Stimulated activated CD8-positive, alpha-beta memory T cell treated with anti-CD3 and anti-CD28 coated beads, Interleukin-15, amount 100 ng/mL, for 4 hours (primary cell): ENCODE measurements at regions not wholly inside any gene's neighbourhood (a gene's known extent, or its start where the extent isn't known, plus 50 kb on each side); places are given as distances from the start of the nearest gene placed in this dataset.

ENCODE experiments used
- DNase-seq, 2 donors: peaks; one replicate each; pipeline ENCODE4 v3.0.0-alpha.2; 2020; ENCODE audit warnings: low read depth in 2 of 2

- no peak for DNase-seq
Observed at GRCh38 chr12:76259106-76259505, 89.1 kb downstream of the BBS10 start.

GRCh38 chr12:76256904-76257303 lies 91.3 kb downstream of the BBS10 start:
- no peak for DNase-seq

- no peak for DNase-seq
Observed at GRCh38 chr12:76256321-76256720, 91.9 kb downstream of the BBS10 start.

GRCh38 chr12:76255692-76256091 lies 92.5 kb downstream of the BBS10 start:
- DNase-seq: no peak

GRCh38 chr12:76255281-76255680 lies 92.9 kb downstream of the BBS10 start:
- DNase-seq: no peak

- no peak for DNase-seq
Observed at GRCh38 chr12:76252031-76252430, 96.2 kb downstream of the BBS10 start.

GRCh38 chr12:76250256-76250655 lies 98.0 kb downstream of the BBS10 start:
- no peak for DNase-seq

GRCh38 chr12:76249501-76249900 lies 98.7 kb downstream of the BBS10 start:
- no peak for DNase-seq

- DNase-seq: no peak
Observed at GRCh38 chr12:76247992-76248391, 100.2 kb downstream of the BBS10 start.

- no peak for DNase-seq
Observed at GRCh38 chr12:76247026-76247646, 101.1 kb downstream of the BBS10 start.

GRCh38 chr12:76246611-76247010 lies 101.6 kb downstream of the BBS10 start:
- no peak for DNase-seq

- DNase-seq: no peak
Observed at GRCh38 chr12:76244300-76244699, 103.9 kb downstream of the BBS10 start.

- DNase-seq: no peak
Observed at GRCh38 chr12:76242813-76243550, 105.2 kb downstream of the BBS10 start.

- no peak for DNase-seq
Observed at GRCh38 chr12:76241371-76241770, 106.8 kb downstream of the BBS10 start.

- DNase-seq: no peak
Observed at GRCh38 chr12:76240281-76240680, 107.9 kb downstream of the BBS10 start.

GRCh38 chr12:76238688-76239087 lies 109.5 kb downstream of the BBS10 start:
- DNase-seq: no peak

- DNase-seq: no peak
Observed at GRCh38 chr12:76237086-76237701, 111.0 kb downstream of the BBS10 start.

GRCh38 chr12:76236640-76237039 lies 111.6 kb downstream of the BBS10 start:
- DNase-seq: no peak

- no peak for DNase-seq
Observed at GRCh38 chr12:76234741-76235140, 113.5 kb downstream of the BBS10 start.

- DNase-seq: no peak
Observed at GRCh38 chr12:76232013-76232412, 116.2 kb downstream of the BBS10 start.

GRCh38 chr12:76226956-76227355 lies 121.3 kb downstream of the BBS10 start:
- no peak for DNase-seq

GRCh38 chr12:76226397-76226796 lies 121.8 kb downstream of the BBS10 start:
- no peak for DNase-seq

- no peak for DNase-seq
Observed at GRCh38 chr12:76223869-76224268, 124.3 kb downstream of the BBS10 start.
